ENCODE measurements at regions not wholly inside any gene's neighbourhood (a gene's known extent, or its start where the extent isn't known, plus 50 kb on each side); places are given as distances from the start of the nearest gene placed in this dataset.

DNA sequence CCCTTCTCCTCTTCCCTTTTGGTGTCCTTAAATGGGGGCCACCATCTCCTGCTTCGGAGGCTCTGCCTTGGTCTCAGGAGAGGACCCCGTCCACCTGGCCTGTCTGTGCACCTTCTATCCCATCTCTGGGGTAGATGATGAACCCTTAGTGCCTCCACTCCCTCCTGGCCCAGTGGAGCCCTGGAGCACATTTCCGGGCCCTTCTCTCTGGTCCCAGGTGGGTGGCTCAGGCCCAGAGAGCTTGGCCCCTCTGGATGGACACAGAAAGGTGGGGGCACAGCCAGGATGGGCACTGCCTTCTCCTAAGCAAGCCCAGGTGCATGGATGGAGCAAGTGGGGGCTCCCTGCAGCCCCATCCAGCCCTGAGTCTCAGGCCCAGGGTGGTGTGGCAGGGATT lies 121.4 kb upstream of the RET start:
- TF ChIP-seq, protein P1, sequence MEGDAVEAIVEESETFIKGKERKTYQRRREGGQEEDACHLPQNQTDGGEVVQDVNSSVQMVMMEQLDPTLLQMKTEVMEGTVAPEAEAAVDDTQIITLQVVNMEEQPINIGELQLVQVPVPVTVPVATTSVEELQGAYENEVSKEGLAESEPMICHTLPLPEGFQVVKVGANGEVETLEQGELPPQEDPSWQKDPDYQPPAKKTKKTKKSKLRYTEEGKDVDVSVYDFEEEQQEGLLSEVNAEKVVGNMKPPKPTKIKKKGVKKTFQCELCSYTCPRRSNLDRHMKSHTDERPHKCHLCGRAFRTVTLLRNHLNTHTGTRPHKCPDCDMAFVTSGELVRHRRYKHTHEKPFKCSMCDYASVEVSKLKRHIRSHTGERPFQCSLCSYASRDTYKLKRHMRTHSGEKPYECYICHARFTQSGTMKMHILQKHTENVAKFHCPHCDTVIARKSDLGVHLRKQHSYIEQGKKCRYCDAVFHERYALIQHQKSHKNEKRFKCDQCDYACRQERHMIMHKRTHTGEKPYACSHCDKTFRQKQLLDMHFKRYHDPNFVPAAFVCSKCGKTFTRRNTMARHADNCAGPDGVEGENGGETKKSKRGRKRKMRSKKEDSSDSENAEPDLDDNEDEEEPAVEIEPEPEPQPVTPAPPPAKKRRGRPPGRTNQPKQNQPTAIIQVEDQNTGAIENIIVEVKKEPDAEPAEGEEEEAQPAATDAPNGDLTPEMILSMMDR (conservative IDR thresholded peaks at IDR 0.05; ENCODE audit: low read depth in 2 of 2), result no peak
- TF ChIP-seq EZH2 (IDR thresholded peaks at IDR 0.05; ENCODE audit: low read depth, unreplicated experiment), result no peak
